OCI-LY7 (cell line): ENCODE measurements at regions not wholly inside any gene's neighbourhood (a gene's known extent, or its start where the extent isn't known, plus 50 kb on each side); places are given as distances from the start of the nearest gene placed in this dataset.

Experiments
- CTCF ChIP-seq: fragments of 200-600 bp; sonication (generic); conservative IDR thresholded peaks from 2 replicates; pipeline ENCODE4 v1.5.1; 2014; ENCODE audit warnings: mild to moderate bottlenecking, antibody characterized with exemption, low read length, moderate library complexity, mixed read lengths
- EZH2phosphoT487 ChIP-seq: fragments of 200-600 bp; sonication (generic); IDR thresholded peaks from 2 replicates; pipeline ENCODE4 v1.6.1; 2018; ENCODE audit warnings: low read depth, borderline replicate concordance, mild to moderate bottlenecking, mixed run types, antibody characterized with exemption, low read length, moderate library complexity, mixed read lengths

- TF ChIP-seq CTCF (no peak), EZH2phosphoT487 (no peak)
These were observed 269.1 kb downstream of the SHQ1 start for GRCh38 chr3:72579191-72579580.
